ENCODE measurements at regions not wholly inside any gene's neighbourhood (a gene's known extent, or its start where the extent isn't known, plus 50 kb on each side); places are given as distances from the start of the nearest gene placed in this dataset.

GRCh38 chr19:27657271-27658051, 1555.5 kb downstream of the UQCRFS1 start:
- TF ChIP-seq EP300 (IDR thresholded peaks at IDR 0.05) (no peak), CTCF (IDR thresholded peaks at IDR 0.05) (no peak), POLR2A (IDR thresholded peaks at IDR 0.05) (no peak)
